ENCODE measurements at regions not wholly inside any gene's neighbourhood (a gene's known extent, or its start where the extent isn't known, plus 50 kb on each side); places are given as distances from the start of the nearest gene placed in this dataset.

DNA sequence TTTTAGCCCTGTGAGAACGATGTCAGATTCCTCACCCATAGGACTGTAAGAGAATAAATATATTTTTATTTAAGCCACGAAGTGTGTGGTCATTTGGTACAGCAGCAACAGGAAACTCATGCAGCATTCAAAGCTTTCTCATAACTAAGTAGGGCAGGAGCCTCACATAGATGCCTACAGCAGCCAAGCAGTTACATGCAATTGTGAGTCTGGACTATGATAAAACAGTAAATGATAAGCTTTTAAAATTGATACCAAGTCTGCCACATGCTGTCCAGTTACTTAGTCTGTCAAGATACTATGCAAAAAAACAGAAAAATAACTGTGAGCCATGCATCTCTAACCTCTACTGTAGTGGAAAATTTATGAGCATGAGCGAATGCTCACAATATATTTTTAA is 359.6 kb downstream of the HS3ST1 start:
- no peak for TF ChIP-seq MYNN (IDR thresholded peaks at IDR 0.05)
- no peak for TF ChIP-seq MYNN (CRISPR knock-in tag; IDR thresholded peaks at IDR 0.05)
- TF ChIP-seq KHSRP (IDR thresholded peaks at IDR 0.05), result no peak
- TF ChIP-seq ZFX (CRISPR knock-in tag; IDR thresholded peaks at IDR 0.05), result no peak
- no peak for TF ChIP-seq GATA2 (CRISPR knock-in tag; IDR thresholded peaks at IDR 0.05)
- TF ChIP-seq BMI1 (IDR thresholded peaks at IDR 0.05; ENCODE audit: low read length), result no peak
- no peak for TF ChIP-seq REST (IDR thresholded peaks at IDR 0.05; ENCODE audit: borderline replicate concordance)
- TF ChIP-seq REST (CRISPR knock-in tag; IDR thresholded peaks at IDR 0.05; ENCODE audit: low read depth), result no peak
- TF ChIP-seq GABPA (tag; conservative IDR thresholded peaks at IDR 0.05; ENCODE audit: low read depth), result no peak
- TF ChIP-seq TCF3 (CRISPR knock-in tag; IDR thresholded peaks at IDR 0.05), result no peak
- no peak for TF ChIP-seq CTCF (IDR thresholded peaks at IDR 0.05 in 2 of 3, conservative IDR thresholded peaks at IDR 0.05 in 1 of 3; ENCODE audit: insufficient read depth in 2 of 3, low read depth in 1 of 3, low read length in 3 of 3)
- TF ChIP-seq HBP1 (CRISPR knock-in tag; IDR thresholded peaks at IDR 0.05), result no peak
- no peak for TF ChIP-seq MCM7 (IDR thresholded peaks at IDR 0.05)
- TF ChIP-seq CHD4 (IDR thresholded peaks at IDR 0.05; ENCODE audit: insufficient read depth, insufficient replicate concordance, low read depth, low read length, poor library complexity, severe bottlenecking), result no peak
